ENCODE measurements at regions not wholly inside any gene's neighbourhood (a gene's known extent, or its start where the extent isn't known, plus 50 kb on each side); places are given as distances from the start of the nearest gene placed in this dataset.

- TF ChIP-seq CTCF (IDR thresholded peaks at IDR 0.05) (no peak), POLR2AphosphoS5 (IDR thresholded peaks at IDR 0.05) (no peak)
Observed at GRCh38 chr9:88291856-88292255, 96.4 kb upstream of the SPIN1 start.
